SK-N-SH treated with all-trans-retinoic acid at 6 μM for 48 hours (cell line): ENCODE measurements at regions not wholly inside any gene's neighbourhood (a gene's known extent, or its start where the extent isn't known, plus 50 kb on each side); places are given as distances from the start of the nearest gene placed in this dataset.

Experiments used
- ATAC-seq: fragments of 200-7000 bp; cut with Tn5 transposase; 3 replicates; pipeline ENCODE4 v1.9.1; 2020; ENCODE audit warnings: mild to moderate bottlenecking, moderate library complexity
- ARNTL ChIP-seq: fragments of 450-650 bp; formaldehyde crosslinking; IDR thresholded peaks from 2 replicates; pipeline ENCODE4 v1.5.0; 2020; ENCODE audit warnings: low read depth, mild to moderate bottlenecking, moderate library complexity, borderline replicate concordance
- ESRRG ChIP-seq: fragments of 250-450 bp; sonication (Bioruptor Pico); IDR thresholded peaks from 2 replicates; pipeline ENCODE4 v1.6.1; 2021; ENCODE audit warnings: mild to moderate bottlenecking
- GLIS3 ChIP-seq: fragments of 250-450 bp; sonication (Bioruptor Pico); IDR thresholded peaks from 2 replicates; pipeline ENCODE4 v1.5.0; 2020; ENCODE audit warnings: mild to moderate bottlenecking, moderate library complexity
- ISL1 ChIP-seq: fragments of 250-450 bp; sonication (Bioruptor Pico); IDR thresholded peaks from 2 replicates; pipeline ENCODE4 v2.1.2; 2022; ENCODE audit warnings: mild to moderate bottlenecking, moderate library complexity
- RARB ChIP-seq: fragments of 250-450 bp; sonication (Bioruptor Pico); IDR thresholded peaks from 2 replicates; pipeline ENCODE4 v1.8.0; 2021; ENCODE audit warnings: mild to moderate bottlenecking, moderate library complexity
- TCF4 ChIP-seq: fragments of 250-450 bp; sonication (Bioruptor Pico); IDR thresholded peaks from 2 replicates; pipeline ENCODE4 v1.8.0; 2021; ENCODE audit warnings: mild to moderate bottlenecking, moderate library complexity, borderline replicate concordance
- TOX ChIP-seq: fragments of 250-450 bp; sonication (Bioruptor Pico); IDR thresholded peaks from 2 replicates; pipeline ENCODE4 v1.8.0; 2021; ENCODE audit warnings: mild to moderate bottlenecking, moderate library complexity, borderline replicate concordance
- ZC3H10 ChIP-seq: fragments of 250-450 bp; sonication (Bioruptor Pico); IDR thresholded peaks from 2 replicates; pipeline ENCODE4 v1.5.1; 2021; ENCODE audit warnings: mild to moderate bottlenecking, moderate library complexity
- ZFP3 ChIP-seq: fragments of 250-450 bp; sonication (Bioruptor Pico); IDR thresholded peaks from 2 replicates; pipeline ENCODE4 v1.5.0; 2020; ENCODE audit warnings: mild to moderate bottlenecking, moderate library complexity
- ZFP30 ChIP-seq: fragments of 450-650 bp; formaldehyde crosslinking; IDR thresholded peaks from 2 replicates; pipeline ENCODE4 v1.5.0; 2022; ENCODE audit warnings: mild to moderate bottlenecking, moderate library complexity
- ZNF565 ChIP-seq: fragments of 450-650 bp; formaldehyde crosslinking; conservative IDR thresholded peaks from 2 replicates; pipeline ENCODE4 v1.5.0; 2020; ENCODE audit warnings: low read depth, mild to moderate bottlenecking, moderate library complexity
- ZNF70 ChIP-seq: fragments of 450-650 bp; formaldehyde crosslinking; IDR thresholded peaks from 2 replicates; pipeline ENCODE4 v1.5.0; 2020; ENCODE audit warnings: mild to moderate bottlenecking, moderate library complexity
- ZNF8 ChIP-seq: fragments of 450-650 bp; formaldehyde crosslinking; IDR thresholded peaks from 2 replicates; pipeline ENCODE4 v1.5.0; 2020; ENCODE audit warnings: mild to moderate bottlenecking, moderate library complexity
- TF ChIP-seq, protein P1 (sequence below): fragments of 250-450 bp; sonication (Bioruptor Pico); IDR thresholded peaks from 2 replicates; pipeline ENCODE4 v1.5.1; 2020; ENCODE audit warnings: low read depth, mild to moderate bottlenecking, moderate library complexity
- TF ChIP-seq, protein P2 (sequence below): fragments of 250-450 bp; sonication (Bioruptor Pico); IDR thresholded peaks from 2 replicates; pipeline ENCODE4 v1.8.0; 2020; ENCODE audit warnings: mild to moderate bottlenecking, moderate library complexity, borderline replicate concordance
- TF ChIP-seq, protein P3 (sequence below): fragments of 250-450 bp; sonication (Bioruptor Pico); IDR thresholded peaks from 2 replicates; pipeline ENCODE4 v1.5.0; 2020; ENCODE audit warnings: mild to moderate bottlenecking, moderate library complexity
- TF ChIP-seq, protein P4 (sequence below): fragments of 250-450 bp; sonication (Bioruptor Pico); IDR thresholded peaks from 2 replicates; pipeline ENCODE4 v1.8.0; 2021; ENCODE audit warnings: low read depth, mild to moderate bottlenecking, moderate library complexity, borderline replicate concordance
- TF ChIP-seq, protein P5 (sequence below): fragments of 250-450 bp; sonication (Bioruptor Pico); IDR thresholded peaks from 2 replicates; pipeline ENCODE4 v1.5.1; 2021; ENCODE audit warnings: mild to moderate bottlenecking, moderate library complexity

DNA sequence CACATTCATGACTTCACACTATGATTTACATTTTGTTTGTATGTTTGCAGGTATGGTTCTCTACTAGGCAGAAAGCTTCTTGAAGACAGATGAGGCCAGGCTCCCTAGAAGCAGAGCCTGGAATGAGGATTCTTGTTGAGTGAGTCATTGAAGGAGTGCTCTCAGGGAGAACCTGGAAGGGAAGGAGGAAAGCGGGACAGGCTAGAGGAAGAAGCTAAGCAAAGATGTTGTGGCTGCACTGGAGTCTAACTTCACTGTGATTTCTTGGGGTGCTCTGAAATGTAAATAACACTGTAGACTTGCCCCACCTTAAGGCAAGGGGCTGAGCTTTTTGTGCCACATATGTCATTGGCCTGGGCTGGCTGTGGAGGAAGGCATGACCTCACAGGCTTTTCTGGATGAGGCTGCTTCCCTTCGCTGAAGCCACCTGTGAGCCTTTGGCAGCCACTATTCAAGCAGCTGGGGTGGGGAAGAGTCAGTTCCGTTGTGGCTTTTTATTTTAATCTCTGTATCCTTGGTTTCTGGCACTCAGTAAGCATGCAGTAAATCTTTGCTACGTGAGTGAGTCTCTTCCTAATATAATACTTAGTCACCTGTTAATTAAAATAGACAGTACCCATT, 307.3 kb downstream of the SV2B start:
- TF ChIP-seq ISL1 (CRISPR knock-in tag), result peak; percentile 29; the same call in 1 of the 2 replicates
- TF ChIP-seq, protein P1, sequence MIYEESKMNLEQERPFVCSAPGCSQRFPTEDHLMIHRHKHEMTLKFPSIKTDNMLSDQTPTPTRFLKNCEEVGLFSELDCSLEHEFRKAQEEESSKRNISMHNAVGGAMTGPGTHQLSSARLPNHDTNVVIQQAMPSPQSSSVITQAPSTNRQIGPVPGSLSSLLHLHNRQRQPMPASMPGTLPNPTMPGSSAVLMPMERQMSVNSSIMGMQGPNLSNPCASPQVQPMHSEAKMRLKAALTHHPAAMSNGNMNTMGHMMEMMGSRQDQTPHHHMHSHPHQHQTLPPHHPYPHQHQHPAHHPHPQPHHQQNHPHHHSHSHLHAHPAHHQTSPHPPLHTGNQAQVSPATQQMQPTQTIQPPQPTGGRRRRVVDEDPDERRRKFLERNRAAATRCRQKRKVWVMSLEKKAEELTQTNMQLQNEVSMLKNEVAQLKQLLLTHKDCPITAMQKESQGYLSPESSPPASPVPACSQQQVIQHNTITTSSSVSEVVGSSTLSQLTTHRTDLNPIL (CRISPR knock-in tag), result no peak
- ATAC-seq, result peak; percentile 90

DNA sequence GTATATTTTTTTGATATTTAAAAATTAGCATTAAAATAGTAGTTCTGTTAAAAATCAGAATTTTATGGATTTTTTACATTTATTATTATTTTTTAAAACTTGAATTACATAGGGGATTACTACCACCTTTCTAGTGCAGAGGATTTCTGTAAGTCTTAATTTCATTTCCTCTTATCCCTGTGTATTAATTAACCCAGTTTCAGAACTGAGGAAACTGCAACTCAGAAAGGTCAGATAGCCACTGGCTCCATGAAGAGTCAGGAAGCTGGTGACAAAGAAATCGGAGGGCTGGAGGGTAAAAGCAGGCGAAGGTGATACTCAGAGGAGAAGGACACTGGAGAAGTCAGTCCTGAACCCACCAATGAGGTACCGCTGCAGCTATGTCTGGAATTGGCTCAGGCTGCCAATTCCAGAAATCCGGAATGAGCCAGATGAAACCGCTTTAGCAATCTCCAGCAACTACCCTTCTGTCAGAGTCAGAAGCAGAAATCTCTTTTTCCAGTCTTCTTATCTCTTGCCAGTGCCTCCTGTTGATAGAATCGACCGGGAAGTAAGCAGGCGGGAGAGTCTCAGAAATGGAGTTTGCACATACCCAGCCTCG, 308.5 kb downstream of the SV2B start:
- TF ChIP-seq ESRRG (CRISPR knock-in tag) (no peak), ISL1 (CRISPR knock-in tag) (0 out of 2 replicates have a peak, but pooled peaks have one; percentile 7), TCF4 (no peak), ARNTL (CRISPR knock-in tag) (no peak), ZNF8 (CRISPR knock-in tag) (no peak)
- TF ChIP-seq, protein P2, sequence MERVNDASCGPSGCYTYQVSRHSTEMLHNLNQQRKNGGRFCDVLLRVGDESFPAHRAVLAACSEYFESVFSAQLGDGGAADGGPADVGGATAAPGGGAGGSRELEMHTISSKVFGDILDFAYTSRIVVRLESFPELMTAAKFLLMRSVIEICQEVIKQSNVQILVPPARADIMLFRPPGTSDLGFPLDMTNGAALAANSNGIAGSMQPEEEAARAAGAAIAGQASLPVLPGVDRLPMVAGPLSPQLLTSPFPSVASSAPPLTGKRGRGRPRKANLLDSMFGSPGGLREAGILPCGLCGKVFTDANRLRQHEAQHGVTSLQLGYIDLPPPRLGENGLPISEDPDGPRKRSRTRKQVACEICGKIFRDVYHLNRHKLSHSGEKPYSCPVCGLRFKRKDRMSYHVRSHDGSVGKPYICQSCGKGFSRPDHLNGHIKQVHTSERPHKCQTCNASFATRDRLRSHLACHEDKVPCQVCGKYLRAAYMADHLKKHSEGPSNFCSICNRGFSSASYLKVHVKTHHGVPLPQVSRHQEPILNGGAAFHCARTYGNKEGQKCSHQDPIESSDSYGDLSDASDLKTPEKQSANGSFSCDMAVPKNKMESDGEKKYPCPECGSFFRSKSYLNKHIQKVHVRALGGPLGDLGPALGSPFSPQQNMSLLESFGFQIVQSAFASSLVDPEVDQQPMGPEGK (CRISPR knock-in tag), result no peak
- TF ChIP-seq, protein P3, sequence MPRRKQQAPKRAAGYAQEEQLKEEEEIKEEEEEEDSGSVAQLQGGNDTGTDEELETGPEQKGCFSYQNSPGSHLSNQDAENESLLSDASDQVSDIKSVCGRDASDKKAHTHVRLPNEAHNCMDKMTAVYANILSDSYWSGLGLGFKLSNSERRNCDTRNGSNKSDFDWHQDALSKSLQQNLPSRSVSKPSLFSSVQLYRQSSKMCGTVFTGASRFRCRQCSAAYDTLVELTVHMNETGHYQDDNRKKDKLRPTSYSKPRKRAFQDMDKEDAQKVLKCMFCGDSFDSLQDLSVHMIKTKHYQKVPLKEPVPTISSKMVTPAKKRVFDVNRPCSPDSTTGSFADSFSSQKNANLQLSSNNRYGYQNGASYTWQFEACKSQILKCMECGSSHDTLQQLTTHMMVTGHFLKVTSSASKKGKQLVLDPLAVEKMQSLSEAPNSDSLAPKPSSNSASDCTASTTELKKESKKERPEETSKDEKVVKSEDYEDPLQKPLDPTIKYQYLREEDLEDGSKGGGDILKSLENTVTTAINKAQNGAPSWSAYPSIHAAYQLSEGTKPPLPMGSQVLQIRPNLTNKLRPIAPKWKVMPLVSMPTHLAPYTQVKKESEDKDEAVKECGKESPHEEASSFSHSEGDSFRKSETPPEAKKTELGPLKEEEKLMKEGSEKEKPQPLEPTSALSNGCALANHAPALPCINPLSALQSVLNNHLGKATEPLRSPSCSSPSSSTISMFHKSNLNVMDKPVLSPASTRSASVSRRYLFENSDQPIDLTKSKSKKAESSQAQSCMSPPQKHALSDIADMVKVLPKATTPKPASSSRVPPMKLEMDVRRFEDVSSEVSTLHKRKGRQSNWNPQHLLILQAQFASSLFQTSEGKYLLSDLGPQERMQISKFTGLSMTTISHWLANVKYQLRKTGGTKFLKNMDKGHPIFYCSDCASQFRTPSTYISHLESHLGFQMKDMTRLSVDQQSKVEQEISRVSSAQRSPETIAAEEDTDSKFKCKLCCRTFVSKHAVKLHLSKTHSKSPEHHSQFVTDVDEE (CRISPR knock-in tag), result no peak
- no peak for ATAC-seq

DNA sequence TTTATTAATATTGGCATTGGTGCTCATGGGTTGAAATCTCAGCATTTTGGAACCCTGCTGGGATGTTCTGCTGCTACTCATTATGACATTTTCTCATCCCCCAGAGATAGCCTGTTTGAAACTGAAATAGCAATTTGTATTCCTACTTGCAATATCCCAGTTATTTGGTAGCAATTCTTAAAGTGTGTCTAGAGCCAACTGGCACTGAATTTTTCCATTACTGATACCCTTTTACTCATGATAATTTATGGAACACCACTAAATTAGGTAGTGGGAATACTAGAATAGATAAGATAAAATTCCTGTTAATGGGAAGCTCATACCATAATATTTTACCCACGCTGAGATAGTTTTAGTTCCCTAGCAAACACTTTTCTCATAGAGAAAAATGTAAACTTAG, 309.3 kb downstream of the SV2B start:
- TF ChIP-seq ZFP30 (CRISPR knock-in tag) (no peak), ISL1 (CRISPR knock-in tag) (peak; percentile 68)
- ATAC-seq, result no peak

DNA sequence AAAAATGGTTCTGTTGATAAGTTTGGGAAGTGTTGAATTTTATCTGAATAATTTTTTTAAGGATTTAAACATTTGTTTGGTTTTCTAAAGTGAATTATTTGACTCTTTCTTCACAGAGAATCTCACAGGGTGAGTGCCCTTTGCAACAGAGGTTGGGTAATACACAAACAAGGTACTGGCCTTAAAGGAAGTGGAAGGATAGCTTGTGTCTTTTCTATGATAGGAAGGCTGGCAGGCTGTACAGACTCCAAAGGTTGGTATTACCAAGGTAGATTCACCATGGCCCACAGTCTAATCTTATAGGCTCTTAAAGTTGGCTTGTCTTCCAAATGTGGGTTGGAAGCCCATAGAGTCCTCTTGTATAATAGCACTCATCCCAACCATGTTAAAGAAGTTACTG, 311.5 kb downstream of the SV2B start:
- ATAC-seq, result no peak

More for the DNA sequence above, 311.5 kb downstream of the SV2B start:
- TF ChIP-seq, protein P4, sequence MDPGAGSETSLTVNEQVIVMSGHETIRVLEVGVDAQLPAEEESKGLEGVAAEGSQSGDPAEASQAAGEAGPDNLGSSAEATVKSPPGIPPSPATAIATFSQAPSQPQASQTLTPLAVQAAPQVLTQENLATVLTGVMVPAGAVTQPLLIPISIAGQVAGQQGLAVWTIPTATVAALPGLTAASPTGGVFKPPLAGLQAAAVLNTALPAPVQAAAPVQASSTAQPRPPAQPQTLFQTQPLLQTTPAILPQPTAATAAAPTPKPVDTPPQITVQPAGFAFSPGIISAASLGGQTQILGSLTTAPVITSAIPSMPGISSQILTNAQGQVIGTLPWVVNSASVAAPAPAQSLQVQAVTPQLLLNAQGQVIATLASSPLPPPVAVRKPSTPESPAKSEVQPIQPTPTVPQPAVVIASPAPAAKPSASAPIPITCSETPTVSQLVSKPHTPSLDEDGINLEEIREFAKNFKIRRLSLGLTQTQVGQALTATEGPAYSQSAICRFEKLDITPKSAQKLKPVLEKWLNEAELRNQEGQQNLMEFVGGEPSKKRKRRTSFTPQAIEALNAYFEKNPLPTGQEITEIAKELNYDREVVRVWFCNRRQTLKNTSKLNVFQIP (CRISPR knock-in tag), result no peak
- TF ChIP-seq ZNF70 (CRISPR knock-in tag) (no peak), TOX (no peak), ZNF8 (CRISPR knock-in tag) (no peak), ZFP30 (CRISPR knock-in tag) (no peak), ZC3H10 (CRISPR knock-in tag) (no peak), ZNF565 (no peak), RARB (CRISPR knock-in tag) (no peak), ZFP3 (CRISPR knock-in tag) (no peak), GLIS3 (CRISPR knock-in tag) (no peak)
- TF ChIP-seq, protein P2 (CRISPR knock-in tag), result no peak
- TF ChIP-seq, protein P3 (CRISPR knock-in tag), result no peak
- TF ChIP-seq, protein P1 (CRISPR knock-in tag), result no peak
- TF ChIP-seq, protein P5, sequence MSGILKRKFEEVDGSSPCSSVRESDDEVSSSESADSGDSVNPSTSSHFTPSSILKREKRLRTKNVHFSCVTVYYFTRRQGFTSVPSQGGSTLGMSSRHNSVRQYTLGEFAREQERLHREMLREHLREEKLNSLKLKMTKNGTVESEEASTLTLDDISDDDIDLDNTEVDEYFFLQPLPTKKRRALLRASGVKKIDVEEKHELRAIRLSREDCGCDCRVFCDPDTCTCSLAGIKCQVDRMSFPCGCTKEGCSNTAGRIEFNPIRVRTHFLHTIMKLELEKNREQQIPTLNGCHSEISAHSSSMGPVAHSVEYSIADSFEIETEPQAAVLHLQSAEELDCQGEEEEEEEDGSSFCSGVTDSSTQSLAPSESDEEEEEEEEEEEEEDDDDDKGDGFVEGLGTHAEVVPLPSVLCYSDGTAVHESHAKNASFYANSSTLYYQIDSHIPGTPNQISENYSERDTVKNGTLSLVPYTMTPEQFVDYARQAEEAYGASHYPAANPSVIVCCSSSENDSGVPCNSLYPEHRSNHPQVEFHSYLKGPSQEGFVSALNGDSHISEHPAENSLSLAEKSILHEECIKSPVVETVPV (CRISPR knock-in tag), result no peak
- TF ChIP-seq, all 23 proteins: peak for 0
